SK-N-SH treated with all-trans-retinoic acid at 6 μM for 48 hours (cell line): ENCODE measurements at regions not wholly inside any gene's neighbourhood (a gene's known extent, or its start where the extent isn't known, plus 50 kb on each side); places are given as distances from the start of the nearest gene placed in this dataset.

Experiments used
- ARNTL ChIP-seq: fragments of 450-650 bp; formaldehyde crosslinking; IDR thresholded peaks from 2 replicates; pipeline ENCODE4 v1.5.0; 2020; ENCODE audit warnings: low read depth, mild to moderate bottlenecking, moderate library complexity, borderline replicate concordance
- BACH2 ChIP-seq: fragments of 250-450 bp; sonication (Bioruptor Pico); IDR thresholded peaks from 2 replicates; pipeline ENCODE4 v1.9.0; 2021; ENCODE audit warnings: mild to moderate bottlenecking, borderline replicate concordance
- CSDC2 ChIP-seq: fragments of 250-450 bp; sonication (Bioruptor Pico); IDR thresholded peaks from 2 replicates; pipeline ENCODE4 v1.5.0; 2020; ENCODE audit warnings: mild to moderate bottlenecking, moderate library complexity
- GLIS3 ChIP-seq: fragments of 250-450 bp; sonication (Bioruptor Pico); IDR thresholded peaks from 2 replicates; pipeline ENCODE4 v1.5.0; 2020; ENCODE audit warnings: mild to moderate bottlenecking, moderate library complexity
- OSR1 ChIP-seq: fragments of 250-450 bp; sonication (Bioruptor Pico); IDR thresholded peaks from 2 replicates; pipeline ENCODE4 v1.8.0; 2022; ENCODE audit warnings: moderate library complexity, mild to moderate bottlenecking, inconsistent platforms
- PATZ1 ChIP-seq: fragments of 250-450 bp; sonication (Bioruptor Pico); IDR thresholded peaks from 2 replicates; pipeline ENCODE4 v1.8.0; 2020; ENCODE audit warnings: mild to moderate bottlenecking, moderate library complexity, borderline replicate concordance
- RARB ChIP-seq: fragments of 250-450 bp; sonication (Bioruptor Pico); IDR thresholded peaks from 2 replicates; pipeline ENCODE4 v1.8.0; 2021; ENCODE audit warnings: mild to moderate bottlenecking, moderate library complexity
- TCF4 ChIP-seq: fragments of 250-450 bp; sonication (Bioruptor Pico); IDR thresholded peaks from 2 replicates; pipeline ENCODE4 v1.8.0; 2021; ENCODE audit warnings: mild to moderate bottlenecking, moderate library complexity, borderline replicate concordance
- TOX ChIP-seq: fragments of 250-450 bp; sonication (Bioruptor Pico); IDR thresholded peaks from 2 replicates; pipeline ENCODE4 v1.8.0; 2021; ENCODE audit warnings: mild to moderate bottlenecking, moderate library complexity, borderline replicate concordance
- ZC3H10 ChIP-seq: fragments of 250-450 bp; sonication (Bioruptor Pico); IDR thresholded peaks from 2 replicates; pipeline ENCODE4 v1.5.1; 2021; ENCODE audit warnings: mild to moderate bottlenecking, moderate library complexity
- ZFP3 ChIP-seq: fragments of 250-450 bp; sonication (Bioruptor Pico); IDR thresholded peaks from 2 replicates; pipeline ENCODE4 v1.5.0; 2020; ENCODE audit warnings: mild to moderate bottlenecking, moderate library complexity
- ZFP30 ChIP-seq: fragments of 450-650 bp; formaldehyde crosslinking; IDR thresholded peaks from 2 replicates; pipeline ENCODE4 v1.5.0; 2022; ENCODE audit warnings: mild to moderate bottlenecking, moderate library complexity
- ZNF565 ChIP-seq: fragments of 450-650 bp; formaldehyde crosslinking; conservative IDR thresholded peaks from 2 replicates; pipeline ENCODE4 v1.5.0; 2020; ENCODE audit warnings: low read depth, mild to moderate bottlenecking, moderate library complexity
- ZNF8 ChIP-seq: fragments of 450-650 bp; formaldehyde crosslinking; IDR thresholded peaks from 2 replicates; pipeline ENCODE4 v1.5.0; 2020; ENCODE audit warnings: mild to moderate bottlenecking, moderate library complexity

- TF ChIP-seq PATZ1 (CRISPR knock-in tag), result no peak
- no peak for TF ChIP-seq ZC3H10 (CRISPR knock-in tag)
- TF ChIP-seq OSR1, result no peak
- no peak for TF ChIP-seq ZFP3 (CRISPR knock-in tag)
- no peak for TF ChIP-seq RARB (CRISPR knock-in tag)
- TF ChIP-seq ZFP30 (CRISPR knock-in tag), result no peak
- no peak for TF ChIP-seq GLIS3 (CRISPR knock-in tag)
- no peak for TF ChIP-seq TCF4 (CRISPR knock-in tag)
- no peak for TF ChIP-seq BACH2 (CRISPR knock-in tag)
- TF ChIP-seq ZNF565 (CRISPR knock-in tag), result no peak
- TF ChIP-seq TOX, result no peak
- no peak for TF ChIP-seq CSDC2 (CRISPR knock-in tag)
- no peak for TF ChIP-seq ZNF8 (CRISPR knock-in tag)
- TF ChIP-seq ARNTL (CRISPR knock-in tag), result no peak
These were observed 828.2 kb upstream of the NCAM2 start for GRCh38 chr21:20169812-20170576.
